ENCODE measurements at regions not wholly inside any gene's neighbourhood (a gene's known extent, or its start where the extent isn't known, plus 50 kb on each side); places are given as distances from the start of the nearest gene placed in this dataset.

- H3K9me3 Mint-ChIP-seq (ENCODE audit: low read depth), result no peaks in the 10 kb centered on the region
- H3K27me3 Mint-ChIP-seq, result peaks cover 11% of the 10 kb centered on the region
- no peaks in the 10 kb centered on the region for H3K4me1 Mint-ChIP-seq
- H3K4me3 Mint-ChIP-seq, result no peak overlapping the region
- no peak overlapping the region for H3K27ac Mint-ChIP-seq
- CTCF ChIA-PET, result interaction anchor here (0.7 to 15.5 kb wide), 19 partner anchors 12 to 265 kb away, joined by 3 to 228 read pairs (median 4); no protein-coding TSS in a partner anchor
- DNase-seq, result no peak
- H3K36me3 Mint-ChIP-seq, result no peaks in the 10 kb centered on the region
- ATAC-seq, result no peak
Observed at GRCh38 chr1:201708691-201709090, 120.3 kb upstream of the IPO9 start.

- Mint-ChIP-seq H3K4me3 (no peak overlapping the region), H3K4me1 (no peaks in the 10 kb centered on the region), H3K9me3 (ENCODE audit: low read depth) (no peaks in the 10 kb centered on the region), H3K36me3 (no peaks in the 10 kb centered on the region), H3K27ac (no peak overlapping the region), H3K27me3 (peaks cover 9% of the 10 kb centered on the region)
- CTCF ChIA-PET, result interaction anchor here (0.6 to 15.5 kb wide), 30 partner anchors 13 to 264 kb away, joined by 3 to 228 read pairs (median 3); partner anchors contain the start of gene CSRP1
- DNase-seq (peak; percentile 73), ATAC-seq (peak; percentile 95)
Observed at GRCh38 chr1:201709564-201710295, 119.2 kb upstream of the IPO9 start.

GRCh38 chr1:201710632-201711597 is 118.0 kb upstream of the IPO9 start:
- CTCF ChIA-PET, result interaction anchor here (0.8 to 15.5 kb wide), 7 partner anchors 24 to 183 kb away, joined by 3 to 228 read pairs (median 4); no protein-coding TSS in a partner anchor
- DNase-seq, result no peak
- Mint-ChIP-seq H3K27me3 (peaks cover 9% of the 10 kb centered on the region), H3K4me1 (no peaks in the 10 kb centered on the region), H3K36me3 (no peaks in the 10 kb centered on the region), H3K4me3 (no peak overlapping the region), H3K9me3 (ENCODE audit: low read depth) (no peaks in the 10 kb centered on the region), H3K27ac (no peak overlapping the region)
- ATAC-seq, result no peak

- ATAC-seq (no peak), DNase-seq (no peak)
- H3K27ac Mint-ChIP-seq, result no peak overlapping the region
- no peaks in the 10 kb centered on the region for H3K36me3 Mint-ChIP-seq
- CTCF ChIA-PET, result interaction anchor here (0.6 to 15.5 kb wide), 7 partner anchors 19 to 262 kb away, joined by 3 to 228 read pairs (median 3); no protein-coding TSS in a partner anchor
- no peak overlapping the region for H3K4me3 Mint-ChIP-seq
- no peaks in the 10 kb centered on the region for H3K4me1 Mint-ChIP-seq
- H3K9me3 Mint-ChIP-seq (ENCODE audit: low read depth), result no peaks in the 10 kb centered on the region
- H3K27me3 Mint-ChIP-seq, result peaks cover 9% of the 10 kb centered on the region
Observed at GRCh38 chr1:201711811-201712210, 117.1 kb upstream of the IPO9 start.

GRCh38 chr1:201712387-201713085 is 116.4 kb upstream of the IPO9 start:
- no peak overlapping the region for H3K4me3 Mint-ChIP-seq
- ATAC-seq (no peak), DNase-seq (no peak)
- H3K27ac Mint-ChIP-seq, result no peak overlapping the region
- H3K4me1 Mint-ChIP-seq, result no peaks in the 10 kb centered on the region
- peaks cover 7% of the 10 kb centered on the region for H3K27me3 Mint-ChIP-seq
- no peaks in the 10 kb centered on the region for H3K9me3 Mint-ChIP-seq (ENCODE audit: low read depth)
- no peaks in the 10 kb centered on the region for H3K36me3 Mint-ChIP-seq
- CTCF ChIA-PET, result interaction anchor here (0.6 to 15.5 kb wide), 5 partner anchors 18 to 726 kb away, joined by 3 to 228 read pairs (median 3); no protein-coding TSS in a partner anchor

- no peak for DNase-seq
- CTCF ChIA-PET, result interaction anchor here (0.6 to 15.5 kb wide), 5 partner anchors 9 to 726 kb away, joined by 3 to 228 read pairs (median 3); no protein-coding TSS in a partner anchor
- Mint-ChIP-seq H3K27ac (no peak overlapping the region), H3K4me1 (no peaks in the 10 kb centered on the region), H3K4me3 (no peak overlapping the region), H3K27me3 (peaks cover 3% of the 10 kb centered on the region), H3K36me3 (no peaks in the 10 kb centered on the region), H3K9me3 (ENCODE audit: low read depth) (no peaks in the 10 kb centered on the region)
- ATAC-seq, result no peak
Observed at GRCh38 chr1:201713086-201713810, 115.7 kb upstream of the IPO9 start.

GRCh38 chr1:201714542-201715329 is 114.2 kb upstream of the IPO9 start:
- DNase-seq (no peak), ATAC-seq (no peak)
- CTCF ChIA-PET, result interaction anchor here (15.5 kb wide), 1 partner anchor 77 kb away, joined by 228 read pairs; no protein-coding TSS in a partner anchor
- Mint-ChIP-seq H3K36me3 (no peaks in the 10 kb centered on the region), H3K9me3 (ENCODE audit: low read depth) (no peaks in the 10 kb centered on the region), H3K4me3 (no peak overlapping the region), H3K27ac (no peak overlapping the region), H3K4me1 (peaks cover 7% of the 10 kb centered on the region), H3K27me3 (no peaks in the 10 kb centered on the region)

GRCh38 chr1:201715351-201715750 is 113.6 kb upstream of the IPO9 start:
- no peak for ATAC-seq
- Mint-ChIP-seq H3K36me3 (no peaks in the 10 kb centered on the region), H3K4me1 (peaks cover 7% of the 10 kb centered on the region), H3K27ac (no peak overlapping the region), H3K9me3 (ENCODE audit: low read depth) (no peaks in the 10 kb centered on the region), H3K4me3 (no peak overlapping the region), H3K27me3 (no peaks in the 10 kb centered on the region)
- DNase-seq, result no peak
- CTCF ChIA-PET, result interaction anchor here (15.5 kb wide), 1 partner anchor 76 kb away, joined by 228 read pairs; no protein-coding TSS in a partner anchor

- ATAC-seq (no peak), DNase-seq (no peak)
- CTCF ChIA-PET, result interaction anchor here (15.5 kb wide), 1 partner anchor 76 kb away, joined by 228 read pairs; no protein-coding TSS in a partner anchor
Observed at GRCh38 chr1:201715801-201716741, 112.9 kb upstream of the IPO9 start.

GRCh38 chr1:201716742-201717135 is 112.2 kb upstream of the IPO9 start:
- H3K27ac Mint-ChIP-seq, result no peak overlapping the region
- no peak overlapping the region for H3K4me3 Mint-ChIP-seq
- H3K36me3 Mint-ChIP-seq, result no peaks in the 10 kb centered on the region
- CTCF ChIA-PET, result interaction anchor here (15.5 kb wide), 1 partner anchor 75 kb away, joined by 228 read pairs; no protein-coding TSS in a partner anchor
- H3K27me3 Mint-ChIP-seq, result peaks cover under 1% of the 10 kb centered on the region
- ATAC-seq (no peak), DNase-seq (no peak)
- H3K9me3 Mint-ChIP-seq (ENCODE audit: low read depth), result no peaks in the 10 kb centered on the region
- H3K4me1 Mint-ChIP-seq, result peaks cover 7% of the 10 kb centered on the region

More at GRCh38 chr1:201715801-201716741, 112.9 kb upstream of the IPO9 start:
- no peak overlapping the region for H3K4me3 Mint-ChIP-seq
- H3K4me1 Mint-ChIP-seq, result peaks cover 7% of the 10 kb centered on the region
- H3K9me3 Mint-ChIP-seq (ENCODE audit: low read depth), result no peaks in the 10 kb centered on the region
- H3K27ac Mint-ChIP-seq, result no peak overlapping the region
- no peaks in the 10 kb centered on the region for H3K36me3 Mint-ChIP-seq
- H3K27me3 Mint-ChIP-seq, result no peaks in the 10 kb centered on the region

- CTCF ChIA-PET, result interaction anchor here (1.1 to 15.5 kb wide), 2 partner anchors 12 to 75 kb away, joined by 4 to 228 read pairs; no protein-coding TSS in a partner anchor
- peaks cover 7% of the 10 kb centered on the region for H3K4me1 Mint-ChIP-seq
- DNase-seq, result no peak
- no peaks in the 10 kb centered on the region for H3K9me3 Mint-ChIP-seq (ENCODE audit: low read depth)
- H3K27ac Mint-ChIP-seq, result no peak overlapping the region
- ATAC-seq, result no peak
- no peak overlapping the region for H3K4me3 Mint-ChIP-seq
- H3K27me3 Mint-ChIP-seq, result peaks cover 4% of the 10 kb centered on the region
- H3K36me3 Mint-ChIP-seq, result no peaks in the 10 kb centered on the region
Observed at GRCh38 chr1:201717286-201717685, 111.7 kb upstream of the IPO9 start.

Data from activated CD8-positive, alpha-beta memory T cell treated with anti-CD3 and anti-CD28 coated beads, Interleukin-2, amount 10 ng/mL, durations not matched to agents 7 days and 5 days (primary cell).